ENCODE measurements at regions not wholly inside any gene's neighbourhood (a gene's known extent, or its start where the extent isn't known, plus 50 kb on each side); places are given as distances from the start of the nearest gene placed in this dataset.
"Not testable (repeated sequence)": the region's sequence is repeated elsewhere in the genome, so short reads cannot be mapped to it uniquely, and the experiment has no call there.

GRCh38 chr4:67275179-67275750 is 270.0 kb downstream of the CENPC start:
- TF ChIP-seq EZH2 (optimal IDR thresholded peaks at IDR 0.05; ENCODE audit: low read depth, low read length) = no peak
- no peak for TF ChIP-seq EZH2phosphoT487 (IDR thresholded peaks at IDR 0.05; ENCODE audit: low read length)
- TF ChIP-seq CTCF (IDR thresholded peaks at IDR 0.05; ENCODE audit: low read length) = no peak
- Histone ChIP-seq H3F3A (ENCODE audit: insufficient read depth, low read length) (no peaks in the 10 kb centered on the region), H3K4me3 (ENCODE audit: low read length) (no peak overlapping the region), H3K27me3 (replicated peaks; ENCODE audit: insufficient read depth, low read length) (no peaks in the 10 kb centered on the region), H4K20me1 (ENCODE audit: insufficient read depth, low read length) (no peaks in the 10 kb centered on the region), H3K9ac (ENCODE audit: low read length) (no peak overlapping the region), H2AFZ (ENCODE audit: low read length) (no peak overlapping the region), H3K36me3 (replicated peaks; ENCODE audit: insufficient read depth, low read length) (no peaks in the 10 kb centered on the region), H3K4me2 (ENCODE audit: low read depth, low read length) (no peak overlapping the region), H3K27ac (ENCODE audit: low read length) (no peak overlapping the region), H3K9me3 (replicated peaks; ENCODE audit: insufficient read depth, low read length) (no peaks in the 10 kb centered on the region), H3K9me2 (replicated peaks; ENCODE audit: insufficient read depth, low read length) (no peaks in the 10 kb centered on the region), H3K4me1 (ENCODE audit: low read length) (no peaks in the 10 kb centered on the region), H3K79me2 (ENCODE audit: low read length) (no peaks in the 10 kb centered on the region)
- DNase-seq = no peak

DNA sequence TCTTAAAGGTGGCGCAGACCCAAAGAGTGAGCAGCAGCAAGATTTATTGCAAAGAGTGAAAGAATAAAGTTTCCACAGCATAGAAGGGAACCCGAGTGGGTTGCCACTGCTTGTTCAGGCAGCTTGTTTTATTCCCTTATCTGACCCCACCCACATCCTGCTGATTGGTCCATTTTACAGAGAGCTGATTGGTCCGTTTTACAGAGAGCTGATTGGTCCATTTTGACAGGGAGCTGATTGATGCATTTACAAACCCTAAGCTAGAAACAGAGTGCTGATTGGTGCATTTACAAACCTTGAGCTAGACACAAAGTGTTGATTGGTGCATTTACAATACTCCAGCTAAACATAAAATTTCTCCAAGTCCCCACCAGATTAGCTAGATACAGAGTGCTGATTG is 270.6 kb downstream of the CENPC start:
- not testable (repeated sequence) for H3F3A ChIP-seq (ENCODE audit: insufficient read depth, low read length); H2AFZ ChIP-seq (ENCODE audit: low read length); H3K9me3 ChIP-seq (replicated peaks; ENCODE audit: insufficient read depth, low read length); DNase-seq; H3K27me3 ChIP-seq (replicated peaks; ENCODE audit: insufficient read depth, low read length); H3K4me1 ChIP-seq (ENCODE audit: low read length); H3K79me2 ChIP-seq (ENCODE audit: low read length); H3K36me3 ChIP-seq (replicated peaks; ENCODE audit: insufficient read depth, low read length); H3K9me2 ChIP-seq (replicated peaks; ENCODE audit: insufficient read depth, low read length); H3K4me3 ChIP-seq (ENCODE audit: low read length); H3K4me2 ChIP-seq (ENCODE audit: low read depth, low read length); H3K27ac ChIP-seq (ENCODE audit: low read length); H4K20me1 ChIP-seq (ENCODE audit: insufficient read depth, low read length); H3K9ac ChIP-seq (ENCODE audit: low read length)

DNA sequence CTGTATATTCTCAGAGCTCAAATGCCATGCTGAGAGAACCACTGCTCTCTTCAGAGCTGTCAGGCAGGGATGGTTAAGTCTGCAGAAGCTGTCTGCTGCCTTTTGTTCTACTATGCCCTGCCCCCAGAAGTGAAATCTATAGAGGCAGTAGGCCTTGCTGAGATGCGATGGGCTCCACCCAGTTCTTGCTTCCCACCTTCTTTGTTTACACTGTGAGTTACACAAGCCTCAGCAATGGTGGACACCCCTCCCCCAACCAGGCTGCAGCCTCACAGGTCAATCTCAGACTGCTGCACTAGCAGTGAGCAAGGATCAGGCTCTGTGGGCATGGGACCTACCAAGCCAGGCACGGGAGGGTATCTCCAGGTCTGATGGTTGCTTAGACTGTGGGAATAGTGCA is 271.6 kb downstream of the CENPC start:
- no peaks in the 10 kb centered on the region for H3F3A ChIP-seq (ENCODE audit: insufficient read depth, low read length)
- no peaks in the 10 kb centered on the region for H3K4me1 ChIP-seq (ENCODE audit: low read length)
- H2AFZ ChIP-seq (ENCODE audit: low read length) = no peak overlapping the region
- DNase-seq = no peak
- H3K9me3 ChIP-seq (replicated peaks; ENCODE audit: insufficient read depth, low read length) = no peaks in the 10 kb centered on the region
- no peaks in the 10 kb centered on the region for H3K79me2 ChIP-seq (ENCODE audit: low read length)
- H3K4me2 ChIP-seq (ENCODE audit: low read depth, low read length) = no peak overlapping the region
- H3K36me3 ChIP-seq (replicated peaks; ENCODE audit: insufficient read depth, low read length) = no peaks in the 10 kb centered on the region
- no peak overlapping the region for H3K4me3 ChIP-seq (ENCODE audit: low read length)
- no peaks in the 10 kb centered on the region for H4K20me1 ChIP-seq (ENCODE audit: insufficient read depth, low read length)
- no peaks in the 10 kb centered on the region for H3K9me2 ChIP-seq (replicated peaks; ENCODE audit: insufficient read depth, low read length)
- TF ChIP-seq EZH2phosphoT487 (IDR thresholded peaks at IDR 0.05; ENCODE audit: low read length) (no peak), EZH2 (optimal IDR thresholded peaks at IDR 0.05; ENCODE audit: low read depth, low read length) (no peak), CTCF (IDR thresholded peaks at IDR 0.05; ENCODE audit: low read length) (no peak)
- H3K27me3 ChIP-seq (replicated peaks; ENCODE audit: insufficient read depth, low read length) = no peaks in the 10 kb centered on the region
- H3K9ac ChIP-seq (ENCODE audit: low read length) = no peak overlapping the region
- no peak overlapping the region for H3K27ac ChIP-seq (ENCODE audit: low read length)

DNA sequence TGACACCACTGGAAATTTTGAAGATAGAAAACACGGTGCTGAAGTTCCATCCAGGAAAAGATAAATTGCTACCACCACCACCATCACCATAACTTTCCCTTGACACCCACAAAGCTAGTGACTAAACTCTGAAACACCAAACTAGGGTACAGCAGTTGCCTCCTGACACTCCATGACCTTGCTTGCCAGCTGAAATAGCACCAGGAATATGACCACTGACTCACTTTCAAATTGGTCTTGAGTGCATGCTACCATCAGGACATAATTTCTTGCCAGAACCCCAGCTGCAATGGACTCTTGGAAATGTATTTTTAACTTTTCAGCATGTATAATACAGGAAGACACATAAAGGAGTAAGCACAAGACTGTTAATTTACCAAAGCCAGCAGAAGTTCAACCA is 283.3 kb downstream of the CENPC start:
- Histone ChIP-seq H3K79me2 (ENCODE audit: low read length) (no peaks in the 10 kb centered on the region), H2AFZ (ENCODE audit: low read length) (no peak overlapping the region), H4K20me1 (ENCODE audit: insufficient read depth, low read length) (no peaks in the 10 kb centered on the region), H3K9me3 (replicated peaks; ENCODE audit: insufficient read depth, low read length) (no peaks in the 10 kb centered on the region), H3K27ac (ENCODE audit: low read length) (no peak overlapping the region), H3K9me2 (replicated peaks; ENCODE audit: insufficient read depth, low read length) (no peaks in the 10 kb centered on the region), H3K9ac (ENCODE audit: low read length) (no peak overlapping the region), H3K36me3 (replicated peaks; ENCODE audit: insufficient read depth, low read length) (no peaks in the 10 kb centered on the region), H3K27me3 (replicated peaks; ENCODE audit: insufficient read depth, low read length) (no peaks in the 10 kb centered on the region), H3K4me1 (ENCODE audit: low read length) (no peaks in the 10 kb centered on the region), H3K4me3 (ENCODE audit: low read length) (no peak overlapping the region), H3K4me2 (ENCODE audit: low read depth, low read length) (no peak overlapping the region), H3F3A (ENCODE audit: insufficient read depth, low read length) (no peaks in the 10 kb centered on the region)
- DNase-seq = no peak
- no peak for TF ChIP-seq EZH2 (optimal IDR thresholded peaks at IDR 0.05; ENCODE audit: low read depth, low read length)

Measured in MM.1S (cell line).